HepG2 (cell line): ENCODE measurements at regions not wholly inside any gene's neighbourhood (a gene's known extent, or its start where the extent isn't known, plus 50 kb on each side); places are given as distances from the start of the nearest gene placed in this dataset.

Experiments
- ATAC-seq: fragments of 200-7000 bp; cut with Tn5 transposase; 3 replicates; pipeline ENCODE4 v1.9.1; 2020; ENCODE audit warnings: mild to moderate bottlenecking, moderate library complexity
- BruUV-seq: library from RNA; stranded (reverse); fragments of 400-500 nt; replicated peaks from 2 replicates; lab custom pipeline; 2021; lab: Mats Ljungman, UMichigan
- CTCF ChIA-PET: fragments of 300-600 bp; formaldehyde crosslinking; extraction: SDS; loops from one replicate; lab custom pipeline; 2021; ENCODE audit warnings: low total read pairs, inconsistent platforms, low intra/inter-chr PET ratio; lab: Yijun Ruan, JAX
- POLR2A ChIA-PET: fragments of 350-600 bp; sonication (Branson Sonifier 250); formaldehyde crosslinking; loops from one replicate; lab custom pipeline; 2020; ENCODE audit warnings: antibody characterized with exemption, inconsistent platforms; lab: Yijun Ruan, JAX
- DNase-seq: peaks from one replicate; pipeline ENCODE4 v3.0.0-alpha.2; 2015; ENCODE audit warnings: low spot score
- FAIRE-seq: peaks from 3 replicates; lab custom pipeline; 2011; peaks lifted over from hg19 to GRCh38; lab: Jason Lieb, UNC
- H2AFZ ChIP-seq: one replicate; pipeline ENCODE4 v1.6.1; 2011; ENCODE audit warnings: low read length, inconsistent platforms
- H3K27ac ChIP-seq: fragments of 300-600 bp; 3 replicates; pipeline ENCODE4 v1.8.0; 2011; ENCODE audit warnings: mixed run types, mild to moderate bottlenecking, mixed read lengths, low read length, inconsistent platforms; ENCODE audit not compliant: insufficient read depth; ENCODE audit errors: extremely low read length
- H3K27me3 ChIP-seq, 2 experiments: fragments of 200-600 bp in 1 of 2; 2 replicates in 1 of 2; 3 replicates in 1 of 2; pipeline versions ENCODE4 v1.6.0 to v1.8.0; 2011; ENCODE audit warnings: low read length in 2 of 2, mild to moderate bottlenecking in 2 of 2, moderate library complexity in 2 of 2, inconsistent platforms in 1 of 2; ENCODE audit not compliant: insufficient read depth in 2 of 2, control insufficient read depth in 1 of 2
- H3K36me3 ChIP-seq, 2 experiments: fragments of 200-600 bp in 1 of 2; replicated peaks in 1 of 2; 2 replicates in 1 of 2; 3 replicates in 1 of 2; pipeline versions ENCODE4 v1.5.1 to v1.8.0; 2011; ENCODE audit warnings: low read length in 2 of 2, inconsistent platforms in 1 of 2; ENCODE audit not compliant: insufficient read depth in 2 of 2, control insufficient read depth in 1 of 2
- H3K4me1 ChIP-seq: 2 replicates; pipeline ENCODE4 v1.5.1; 2012; ENCODE audit warnings: low read length, inconsistent platforms; ENCODE audit not compliant: insufficient read depth
- H3K4me2 ChIP-seq: 2 replicates; pipeline ENCODE4 v1.6.0; 2011; ENCODE audit warnings: low read depth, low read length, inconsistent platforms
- H3K4me3 ChIP-seq, 3 experiments: fragments of 200-600 bp in 1 of 3; sonication (generic), shearing (Covaris generic) in 1 of 3; replicated peaks in 1 of 3; 2 replicates each; pipeline ENCODE4 v1.5.1; 2011 to 2016; ENCODE audit warnings: low read length in 3 of 3, inconsistent platforms in 2 of 3, low read depth in 2 of 3, mild to moderate bottlenecking in 2 of 3, control low read depth in 1 of 3, mixed read lengths in 1 of 3; ENCODE audit not compliant: insufficient read depth in 1 of 3
- H3K79me2 ChIP-seq: one replicate; pipeline ENCODE4 v1.6.1; 2011; ENCODE audit warnings: low read length, inconsistent platforms; ENCODE audit not compliant: insufficient read depth
- H3K9ac ChIP-seq: 2 replicates; pipeline ENCODE4 v1.6.0; 2011; ENCODE audit warnings: mild to moderate bottlenecking, low read depth, low read length, inconsistent platforms; ENCODE audit not compliant: insufficient read depth
- H3K9me3 ChIP-seq: 2 replicates; pipeline ENCODE4 v1.5.1; 2012; ENCODE audit warnings: mild to moderate bottlenecking, low read length
- H4K20me1 ChIP-seq: 2 replicates; pipeline ENCODE4 v1.6.0; 2011; ENCODE audit warnings: inconsistent platforms, mild to moderate bottlenecking, low read length, moderate library complexity; ENCODE audit not compliant: insufficient read depth
- ATRX ChIP-seq: sonication (generic); formaldehyde crosslinking; IDR thresholded peaks from 2 replicates; pipeline ENCODE4 v1.4.0; 2020; ENCODE audit warnings: missing genetic modification reagents, borderline replicate concordance
- GFI1 ChIP-seq: sonication (generic); formaldehyde crosslinking; IDR thresholded peaks from 2 replicates; pipeline ENCODE4 v1.5.0; 2020; ENCODE audit warnings: missing genetic modification reagents, mild to moderate bottlenecking, borderline replicate concordance
- MIER3 ChIP-seq: IDR thresholded peaks from 2 replicates; pipeline ENCODE4 v1.6.1; 2016; ENCODE audit warnings: missing compliant biosample characterization, borderline replicate concordance
- NFKB2 ChIP-seq: sonication (generic); formaldehyde crosslinking; IDR thresholded peaks from 2 replicates; pipeline ENCODE4 v1.4.0; 2020; ENCODE audit warnings: missing genetic modification reagents, borderline replicate concordance
- RXRA ChIP-seq: sonication (generic); formaldehyde crosslinking; IDR thresholded peaks from 2 replicates; pipeline ENCODE4 v1.5.1; 2020; ENCODE audit warnings: missing genetic modification reagents
- SP1 ChIP-seq, 2 experiments: fragments of 450-650 bp in 1 of 2; sonication (generic) in 1 of 2; formaldehyde crosslinking in 1 of 2; IDR thresholded peaks; 2 replicates each; pipeline versions ENCODE4 v1.4.0 to v1.6.1; 2016 to 2020; ENCODE audit warnings: missing genetic modification reagents in 1 of 2
- SRF ChIP-seq: IDR thresholded peaks from 2 replicates; pipeline ENCODE4 v1.6.1; 2011; ENCODE audit warnings: mild to moderate bottlenecking, low read depth, low read length, moderate library complexity
- ZFP37 ChIP-seq: sonication (generic); formaldehyde crosslinking; IDR thresholded peaks from 2 replicates; pipeline ENCODE4 v1.4.0; 2020; ENCODE audit warnings: missing genetic modification reagents, borderline replicate concordance
- ZNF3 ChIP-seq: IDR thresholded peaks from 2 replicates; pipeline ENCODE4 v1.7.0; 2017; ENCODE audit warnings: inconsistent platforms
- ZNF749 ChIP-seq: sonication (generic); formaldehyde crosslinking; IDR thresholded peaks from 2 replicates; pipeline ENCODE4 v1.8.0; 2022; ENCODE audit warnings: mild to moderate bottlenecking, missing genetic modification reagents, moderate library complexity, borderline replicate concordance
- WGBS: methylation state at CpG from one replicate; pipeline ENCODE4 v1.1.6; 2017; ENCODE audit warnings: low lambda C conversion rate; 5-methylcytosine and 5-hydroxymethylcytosine counted together
- in situ Hi-C: cut with HindIII; loops from 2 replicates; pipeline ENCODE4 v1.10.0; 2017; ENCODE audit warnings: low pct_unique_long_range_greater_than_20kb; ENCODE audit not compliant: extremely low pct_ligation_motif_present
- intact Hi-C: fragments of 100-400 bp; cut with micrococcal nuclease; formaldehyde crosslinking; loops from one replicate; pipeline ENCODE4 v1.10.0; 2022; ENCODE audit not compliant: unreplicated experiment
- TF ChIP-seq, protein P1 (sequence below): sonication (generic); formaldehyde crosslinking; conservative IDR thresholded peaks from 2 replicates; pipeline ENCODE4 v1.8.0; 2022; ENCODE audit warnings: mild to moderate bottlenecking, moderate library complexity, missing genetic modification reagents
- TF ChIP-seq, protein P2 (sequence below): sonication (generic); formaldehyde crosslinking; IDR thresholded peaks from 2 replicates; pipeline ENCODE4 v1.4.0; 2020; ENCODE audit warnings: missing genetic modification reagents
- TF ChIP-seq, protein P3 (sequence below): IDR thresholded peaks from 2 replicates; pipeline ENCODE4 v1.6.1; 2016; ENCODE audit warnings: low read depth, control low read depth
- TF ChIP-seq, protein P4 (sequence below): sonication (generic); formaldehyde crosslinking; IDR thresholded peaks from 2 replicates; pipeline ENCODE4 v1.8.1; 2023; ENCODE audit warnings: mild to moderate bottlenecking, missing genetic modification reagents

DNA sequence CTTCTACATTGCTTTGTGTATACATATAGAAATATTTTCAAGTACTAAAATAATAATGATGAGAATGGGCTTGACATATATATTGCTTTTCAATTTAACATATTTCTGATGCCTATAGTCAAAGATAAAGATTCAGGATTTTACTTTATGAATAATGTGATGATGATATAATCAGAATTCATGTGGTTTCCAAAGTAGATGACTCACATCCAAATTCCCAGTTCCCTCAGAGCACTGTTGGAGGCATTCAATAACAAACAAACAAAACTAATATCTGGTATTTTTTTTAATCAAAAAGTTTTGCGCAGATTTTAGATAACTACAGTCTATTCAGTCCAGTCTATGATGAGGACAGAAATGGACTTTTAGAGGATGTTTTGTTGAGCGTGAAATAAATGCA lies 2094.5 kb upstream of the CELF4 start:
- no peak overlapping the region for H3K9ac ChIP-seq
- no TSS peak for BruUV-seq
- H3K4me1 ChIP-seq = no peaks in the 10 kb centered on the region
- FAIRE-seq (no peak), DNase-seq (no peak), ATAC-seq (no peak)
- no peaks in the 10 kb centered on the region for H3K9me3 ChIP-seq
- POLR2A ChIA-PET = no interaction called here
- H3K27ac ChIP-seq = no peak overlapping the region
- no peak overlapping the region for H3K4me3 ChIP-seq
- no peak overlapping the region for H2AFZ ChIP-seq
- H3K27me3 ChIP-seq = no peaks in the 10 kb centered on the region
- in situ Hi-C loops (no loop called here), intact Hi-C loops (no loop called here)
- no peaks in the 10 kb centered on the region for H3K36me3 ChIP-seq
- 97% methylated on average over 2 of the region's 2 CpGs for WGBS
- H3K79me2 ChIP-seq = no peaks in the 10 kb centered on the region
- no peak overlapping the region for H3K4me2 ChIP-seq
- TF ChIP-seq ATRX (CRISPR knock-in tag) (no peak), SRF (no peak), NFKB2 (CRISPR knock-in tag) (no peak)
- H4K20me1 ChIP-seq = no peaks in the 10 kb centered on the region
- CTCF ChIA-PET = no interaction called here

DNA sequence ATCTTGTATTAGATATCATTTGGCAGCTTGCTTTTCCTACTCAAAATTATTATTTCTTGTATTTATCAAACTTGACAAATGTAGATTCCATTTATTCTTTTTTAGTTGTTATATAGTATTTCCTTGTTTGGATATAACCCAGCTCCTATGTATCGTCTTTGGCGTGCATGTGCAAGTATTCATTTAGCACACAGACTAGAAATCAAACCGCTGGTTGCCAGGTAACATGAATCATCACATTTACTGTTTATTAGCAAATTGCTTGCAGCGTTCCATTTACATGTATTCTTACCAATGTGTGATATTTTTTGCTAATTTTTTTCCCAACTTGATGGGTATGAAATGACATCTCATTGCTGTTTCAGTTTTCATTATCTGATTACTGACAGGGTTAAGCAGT lies 2089.7 kb upstream of the CELF4 start:
- H3K4me2 ChIP-seq = no peak overlapping the region
- POLR2A ChIA-PET = no interaction called here
- no peaks in the 10 kb centered on the region for H4K20me1 ChIP-seq
- H3K4me3 ChIP-seq = no peak overlapping the region
- WGBS = 96% methylated on average over 4 of the region's 4 CpGs
- H3K9me3 ChIP-seq = no peaks in the 10 kb centered on the region
- H3K79me2 ChIP-seq = no peaks in the 10 kb centered on the region
- ATAC-seq (no peak), FAIRE-seq (no peak), DNase-seq (no peak)
- intact Hi-C loops = no loop called here
- BruUV-seq = no TSS peak
- in situ Hi-C loops = no loop called here
- no peaks in the 10 kb centered on the region for H3K4me1 ChIP-seq
- no peak overlapping the region for H3K27ac ChIP-seq
- no peaks in the 10 kb centered on the region for H3K27me3 ChIP-seq
- H2AFZ ChIP-seq = no peak overlapping the region
- CTCF ChIA-PET = no interaction called here
- no peak overlapping the region for H3K9ac ChIP-seq
- H3K36me3 ChIP-seq = no peaks in the 10 kb centered on the region
- TF ChIP-seq ZFP37 (no peak), ZNF3 (CRISPR knock-in tag) (no peak), GFI1 (CRISPR knock-in tag) (no peak), SP1 (IDR thresholded peaks at IDR 0.05) (no peak), SP1 (CRISPR knock-in tag; IDR thresholded peaks at IDR 0.05) (no peak), ZNF749 (no peak), RXRA (CRISPR knock-in tag) (no peak), MIER3 (CRISPR knock-in tag) (no peak)
- TF ChIP-seq, protein P1, sequence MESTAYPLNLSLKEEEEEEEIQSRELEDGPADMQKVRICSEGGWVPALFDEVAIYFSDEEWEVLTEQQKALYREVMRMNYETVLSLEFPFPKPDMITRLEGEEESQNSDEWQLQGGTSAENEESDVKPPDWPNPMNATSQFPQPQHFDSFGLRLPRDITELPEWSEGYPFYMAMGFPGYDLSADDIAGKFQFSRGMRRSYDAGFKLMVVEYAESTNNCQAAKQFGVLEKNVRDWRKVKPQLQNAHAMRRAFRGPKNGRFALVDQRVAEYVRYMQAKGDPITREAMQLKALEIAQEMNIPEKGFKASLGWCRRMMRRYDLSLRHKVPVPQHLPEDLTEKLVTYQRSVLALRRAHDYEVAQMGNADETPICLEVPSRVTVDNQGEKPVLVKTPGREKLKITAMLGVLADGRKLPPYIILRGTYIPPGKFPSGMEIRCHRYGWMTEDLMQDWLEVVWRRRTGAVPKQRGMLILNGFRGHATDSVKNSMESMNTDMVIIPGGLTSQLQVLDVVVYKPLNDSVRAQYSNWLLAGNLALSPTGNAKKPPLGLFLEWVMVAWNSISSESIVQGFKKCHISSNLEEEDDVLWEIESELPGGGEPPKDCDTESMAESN (CRISPR knock-in tag) = no peak
- TF ChIP-seq, protein P2, sequence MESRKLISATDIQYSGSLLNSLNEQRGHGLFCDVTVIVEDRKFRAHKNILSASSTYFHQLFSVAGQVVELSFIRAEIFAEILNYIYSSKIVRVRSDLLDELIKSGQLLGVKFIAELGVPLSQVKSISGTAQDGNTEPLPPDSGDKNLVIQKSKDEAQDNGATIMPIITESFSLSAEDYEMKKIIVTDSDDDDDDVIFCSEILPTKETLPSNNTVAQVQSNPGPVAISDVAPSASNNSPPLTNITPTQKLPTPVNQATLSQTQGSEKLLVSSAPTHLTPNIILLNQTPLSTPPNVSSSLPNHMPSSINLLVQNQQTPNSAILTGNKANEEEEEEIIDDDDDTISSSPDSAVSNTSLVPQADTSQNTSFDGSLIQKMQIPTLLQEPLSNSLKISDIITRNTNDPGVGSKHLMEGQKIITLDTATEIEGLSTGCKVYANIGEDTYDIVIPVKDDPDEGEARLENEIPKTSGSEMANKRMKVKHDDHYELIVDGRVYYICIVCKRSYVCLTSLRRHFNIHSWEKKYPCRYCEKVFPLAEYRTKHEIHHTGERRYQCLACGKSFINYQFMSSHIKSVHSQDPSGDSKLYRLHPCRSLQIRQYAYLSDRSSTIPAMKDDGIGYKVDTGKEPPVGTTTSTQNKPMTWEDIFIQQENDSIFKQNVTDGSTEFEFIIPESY (CRISPR knock-in tag) = no peak
- TF ChIP-seq, protein P3, sequence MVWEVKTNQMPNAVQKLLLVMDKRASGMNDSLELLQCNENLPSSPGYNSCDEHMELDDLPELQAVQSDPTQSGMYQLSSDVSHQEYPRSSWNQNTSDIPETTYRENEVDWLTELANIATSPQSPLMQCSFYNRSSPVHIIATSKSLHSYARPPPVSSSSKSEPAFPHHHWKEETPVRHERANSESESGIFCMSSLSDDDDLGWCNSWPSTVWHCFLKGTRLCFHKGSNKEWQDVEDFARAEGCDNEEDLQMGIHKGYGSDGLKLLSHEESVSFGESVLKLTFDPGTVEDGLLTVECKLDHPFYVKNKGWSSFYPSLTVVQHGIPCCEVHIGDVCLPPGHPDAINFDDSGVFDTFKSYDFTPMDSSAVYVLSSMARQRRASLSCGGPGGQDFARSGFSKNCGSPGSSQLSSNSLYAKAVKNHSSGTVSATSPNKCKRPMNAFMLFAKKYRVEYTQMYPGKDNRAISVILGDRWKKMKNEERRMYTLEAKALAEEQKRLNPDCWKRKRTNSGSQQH (CRISPR knock-in tag) = no peak
- TF ChIP-seq, protein P4, sequence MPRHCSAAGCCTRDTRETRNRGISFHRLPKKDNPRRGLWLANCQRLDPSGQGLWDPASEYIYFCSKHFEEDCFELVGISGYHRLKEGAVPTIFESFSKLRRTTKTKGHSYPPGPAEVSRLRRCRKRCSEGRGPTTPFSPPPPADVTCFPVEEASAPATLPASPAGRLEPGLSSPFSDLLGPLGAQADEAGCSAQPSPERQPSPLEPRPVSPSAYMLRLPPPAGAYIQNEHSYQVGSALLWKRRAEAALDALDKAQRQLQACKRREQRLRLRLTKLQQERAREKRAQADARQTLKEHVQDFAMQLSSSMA (CRISPR knock-in tag) = no peak
